ENCODE measurements at regions not wholly inside any gene's neighbourhood (a gene's known extent, or its start where the extent isn't known, plus 50 kb on each side); places are given as distances from the start of the nearest gene placed in this dataset.
"Not testable (repeated sequence)": the region's sequence is repeated elsewhere in the genome, so short reads cannot be mapped to it uniquely, and the experiment has no call there.

GRCh38 chr2:37739153-37739552 lies 67.7 kb upstream of the CDC42EP3 start:
- TF ChIP-seq CTCF (IDR thresholded peaks at IDR 0.05; ENCODE audit: control insufficient read depth, extremely low read depth, insufficient read depth): no peak
- H3K4me3 ChIP-seq (ENCODE audit: low read depth, low read length): no peak overlapping the region
- DNase-seq (ENCODE audit: low read depth): no peak

GRCh38 chr2:37740164-37740739 lies 68.8 kb upstream of the CDC42EP3 start:
- no peak overlapping the region for H3K4me3 ChIP-seq (ENCODE audit: low read depth, low read length)
- no peak for DNase-seq (ENCODE audit: low read depth)
- TF ChIP-seq CTCF (IDR thresholded peaks at IDR 0.05; ENCODE audit: control insufficient read depth, extremely low read depth, insufficient read depth): no peak

- no peak overlapping the region for H3K4me3 ChIP-seq (ENCODE audit: low read depth, low read length)
- TF ChIP-seq CTCF (IDR thresholded peaks at IDR 0.05; ENCODE audit: control insufficient read depth, extremely low read depth, insufficient read depth): no peak
- no peak for DNase-seq (ENCODE audit: low read depth)
Measured at GRCh38 chr2:37742286-37742685, 70.8 kb upstream of the CDC42EP3 start.

- H3K4me3 ChIP-seq (ENCODE audit: low read depth, low read length): no peak overlapping the region
- TF ChIP-seq CTCF (IDR thresholded peaks at IDR 0.05; ENCODE audit: control insufficient read depth, extremely low read depth, insufficient read depth): no peak
- DNase-seq (ENCODE audit: low read depth): no peak
Measured at GRCh38 chr2:37744010-37744409, 72.6 kb upstream of the CDC42EP3 start.

GRCh38 chr2:37744961-37745360 lies 73.5 kb upstream of the CDC42EP3 start:
- not testable (repeated sequence) for H3K4me3 ChIP-seq (ENCODE audit: low read depth, low read length); DNase-seq (ENCODE audit: low read depth)

- DNase-seq (ENCODE audit: low read depth); H3K4me3 ChIP-seq (ENCODE audit: low read depth, low read length): not testable (repeated sequence)
Measured at GRCh38 chr2:37746011-37746410, 74.6 kb upstream of the CDC42EP3 start.

- no peak for DNase-seq (ENCODE audit: low read depth)
- H3K4me3 ChIP-seq (ENCODE audit: low read depth, low read length): no peak overlapping the region
- no peak for TF ChIP-seq CTCF (IDR thresholded peaks at IDR 0.05; ENCODE audit: control insufficient read depth, extremely low read depth, insufficient read depth)
Measured at GRCh38 chr2:37746883-37747282, 75.4 kb upstream of the CDC42EP3 start.

- TF ChIP-seq CTCF (IDR thresholded peaks at IDR 0.05; ENCODE audit: control insufficient read depth, extremely low read depth, insufficient read depth): no peak
- no peak overlapping the region for H3K4me3 ChIP-seq (ENCODE audit: low read depth, low read length)
Measured at GRCh38 chr2:37748541-37748940, 77.1 kb upstream of the CDC42EP3 start.

GRCh38 chr2:37750286-37750685 lies 78.8 kb upstream of the CDC42EP3 start:
- not testable (repeated sequence) for H3K4me3 ChIP-seq (ENCODE audit: low read depth, low read length); DNase-seq (ENCODE audit: low read depth)

More at GRCh38 chr2:37748541-37748940, 77.1 kb upstream of the CDC42EP3 start:
- DNase-seq (ENCODE audit: low read depth): no peak

Measured in LNCaP clone FGC (cell line).